Suprapubic skin (tissue), 4 donors: ENCODE measurements at regions not wholly inside any gene's neighbourhood (a gene's known extent, or its start where the extent isn't known, plus 50 kb on each side); places are given as distances from the start of the nearest gene placed in this dataset.
"Not testable (repeated sequence)": the region's sequence is repeated elsewhere in the genome, so short reads cannot be mapped to it uniquely, and the experiment has no call there.

ENCODE experiments used
- DNase-seq, 2 donors: peaks; one replicate each; pipeline ENCODE4 v3.0.0-alpha.2; 2019; ENCODE audit warnings: low spot score in 2 of 2
- H3K27ac ChIP-seq: fragments of 200-600 bp; sonication (generic); one replicate; pipeline ENCODE4 v1.5.1; 2019
- H3K27me3 ChIP-seq: fragments of 200-600 bp; sonication (generic); one replicate; pipeline ENCODE4 v1.5.1; 2019
- H3K36me3 ChIP-seq: fragments of 200-600 bp; sonication (generic); one replicate; pipeline ENCODE4 v1.5.1; 2019
- H3K4me1 ChIP-seq: fragments of 200-600 bp; sonication (generic); one replicate; pipeline ENCODE4 v1.5.1; 2019
- H3K4me3 ChIP-seq: fragments of 200-600 bp; sonication (generic); one replicate; pipeline ENCODE4 v1.5.1; 2019; ENCODE audit warnings: mild to moderate bottlenecking
- H3K9me3 ChIP-seq: fragments of 200-600 bp; sonication (generic); one replicate; pipeline ENCODE4 v1.5.1; 2019
- POLR2A ChIP-seq, 2 donors: fragments of 450-650 bp; IDR thresholded peaks; one replicate each; pipeline ENCODE4 v1.6.1; 2017; ENCODE audit warnings: antibody characterized with exemption in 2 of 2, mild to moderate bottlenecking in 2 of 2, moderate library complexity in 2 of 2
- POLR2AphosphoS5 ChIP-seq, 3 donors: sonication (generic); formaldehyde crosslinking; IDR thresholded peaks; one replicate each; pipeline ENCODE4 v1.6.1; 2017; ENCODE audit warnings: antibody characterized with exemption in 3 of 3
- WGBS: methylation state at CpG from one replicate; pipeline ENCODE4 v1.1.5; 2018; 5-methylcytosine and 5-hydroxymethylcytosine counted together
- TF ChIP-seq, protein P1 (sequence below), 2 donors: fragments of 200-600 bp in 1 of 2; fragments of 450-650 bp in 1 of 2; sonication (generic) in 1 of 2; IDR thresholded peaks; one replicate each; pipeline ENCODE4 v1.5.1; 2016 to 2019; ENCODE audit warnings: antibody characterized with exemption in 2 of 2, mild to moderate bottlenecking in 1 of 2, moderate library complexity in 1 of 2

DNA sequence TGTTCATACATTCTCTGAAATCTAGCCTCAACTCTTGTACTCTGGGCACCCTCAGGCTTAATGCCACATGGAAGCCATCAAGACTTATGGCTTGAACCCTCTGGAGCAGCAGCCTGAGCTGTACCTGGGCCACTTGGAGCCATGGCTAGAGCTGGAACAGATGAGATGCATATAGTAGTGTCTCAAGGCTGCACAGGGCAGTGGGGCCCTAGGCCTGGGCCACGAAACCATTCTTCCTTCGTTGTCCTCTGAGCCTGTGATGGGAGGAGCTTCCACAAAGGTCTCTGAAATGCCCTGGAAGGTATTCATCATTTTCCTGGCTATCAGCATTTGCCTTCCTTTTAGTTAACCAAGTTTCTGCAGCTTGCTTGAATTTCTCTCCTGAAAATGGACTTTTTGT is 1427.2 kb upstream of the PCDH10 start:
- Histone ChIP-seq H3K27me3 (no peaks in the 10 kb centered on the region), H3K4me1 (no peaks in the 10 kb centered on the region), H3K27ac (no peak overlapping the region), H3K9me3 (no peaks in the 10 kb centered on the region), H3K4me3 (no peak overlapping the region), H3K36me3 (no peaks in the 10 kb centered on the region)
- DNase-seq: no peak
- WGBS: 95% methylated on average over 2 of the region's 2 CpGs
- TF ChIP-seq POLR2AphosphoS5 (IDR thresholded peaks at IDR 0.05) (no peak), POLR2A (IDR thresholded peaks at IDR 0.05) (no peak)
- TF ChIP-seq, protein P1, sequence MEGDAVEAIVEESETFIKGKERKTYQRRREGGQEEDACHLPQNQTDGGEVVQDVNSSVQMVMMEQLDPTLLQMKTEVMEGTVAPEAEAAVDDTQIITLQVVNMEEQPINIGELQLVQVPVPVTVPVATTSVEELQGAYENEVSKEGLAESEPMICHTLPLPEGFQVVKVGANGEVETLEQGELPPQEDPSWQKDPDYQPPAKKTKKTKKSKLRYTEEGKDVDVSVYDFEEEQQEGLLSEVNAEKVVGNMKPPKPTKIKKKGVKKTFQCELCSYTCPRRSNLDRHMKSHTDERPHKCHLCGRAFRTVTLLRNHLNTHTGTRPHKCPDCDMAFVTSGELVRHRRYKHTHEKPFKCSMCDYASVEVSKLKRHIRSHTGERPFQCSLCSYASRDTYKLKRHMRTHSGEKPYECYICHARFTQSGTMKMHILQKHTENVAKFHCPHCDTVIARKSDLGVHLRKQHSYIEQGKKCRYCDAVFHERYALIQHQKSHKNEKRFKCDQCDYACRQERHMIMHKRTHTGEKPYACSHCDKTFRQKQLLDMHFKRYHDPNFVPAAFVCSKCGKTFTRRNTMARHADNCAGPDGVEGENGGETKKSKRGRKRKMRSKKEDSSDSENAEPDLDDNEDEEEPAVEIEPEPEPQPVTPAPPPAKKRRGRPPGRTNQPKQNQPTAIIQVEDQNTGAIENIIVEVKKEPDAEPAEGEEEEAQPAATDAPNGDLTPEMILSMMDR (IDR thresholded peaks at IDR 0.05): no peak

DNA sequence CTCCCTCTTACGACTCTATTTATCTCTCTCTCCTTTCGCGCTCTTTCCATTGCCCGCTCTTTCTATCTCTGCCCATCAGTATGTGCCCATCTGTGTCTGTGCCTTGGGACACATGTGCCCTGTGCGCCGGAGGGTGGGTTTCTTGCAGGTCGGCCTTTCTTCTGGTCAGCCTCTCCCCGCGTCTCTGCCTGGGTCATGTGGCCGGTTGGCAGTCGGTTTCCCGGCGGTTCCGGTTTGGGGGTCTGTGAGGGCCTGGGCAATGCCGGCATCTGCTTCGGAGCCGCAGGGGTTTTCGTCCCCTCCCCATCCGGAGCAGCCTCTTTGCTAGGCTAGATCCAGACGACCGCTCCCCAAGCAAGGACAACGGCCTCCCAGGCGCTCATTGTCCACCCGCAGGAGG is 1426.0 kb upstream of the PCDH10 start:
- WGBS: 95% methylated on average over 7 of the region's 24 CpGs
- DNase-seq, H3K4me1 ChIP-seq: not testable (repeated sequence)

DNA sequence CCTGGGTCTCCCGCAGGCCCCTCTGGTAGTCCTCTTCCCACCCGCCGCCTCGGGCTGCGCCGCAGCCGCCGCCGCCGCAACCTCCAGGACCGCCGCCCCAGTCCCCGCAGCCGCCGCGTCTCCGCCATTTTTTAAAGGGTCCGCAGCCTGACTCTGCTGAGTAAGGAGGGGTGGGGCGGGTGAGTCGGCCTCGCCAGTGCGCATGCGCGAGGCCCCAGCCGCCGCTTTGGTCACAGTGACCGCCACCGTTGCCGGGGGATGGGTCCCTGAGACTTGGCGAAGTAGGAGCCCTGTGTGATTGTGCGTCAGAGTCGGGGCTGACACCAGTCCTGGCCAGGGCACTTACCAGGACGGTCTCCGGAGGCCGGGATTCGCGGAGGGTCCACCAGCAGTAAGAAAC is 1424.2 kb upstream of the PCDH10 start:
- H3K4me3 ChIP-seq: not testable (repeated sequence)
- WGBS: no CpG with 5 or more reads among the region's 37 CpGs

More for the DNA sequence above, 1426.0 kb upstream of the PCDH10 start:
- not testable (repeated sequence) for H3K27me3 ChIP-seq, H3K36me3 ChIP-seq, H3K4me3 ChIP-seq, H3K27ac ChIP-seq, H3K9me3 ChIP-seq

DNA sequence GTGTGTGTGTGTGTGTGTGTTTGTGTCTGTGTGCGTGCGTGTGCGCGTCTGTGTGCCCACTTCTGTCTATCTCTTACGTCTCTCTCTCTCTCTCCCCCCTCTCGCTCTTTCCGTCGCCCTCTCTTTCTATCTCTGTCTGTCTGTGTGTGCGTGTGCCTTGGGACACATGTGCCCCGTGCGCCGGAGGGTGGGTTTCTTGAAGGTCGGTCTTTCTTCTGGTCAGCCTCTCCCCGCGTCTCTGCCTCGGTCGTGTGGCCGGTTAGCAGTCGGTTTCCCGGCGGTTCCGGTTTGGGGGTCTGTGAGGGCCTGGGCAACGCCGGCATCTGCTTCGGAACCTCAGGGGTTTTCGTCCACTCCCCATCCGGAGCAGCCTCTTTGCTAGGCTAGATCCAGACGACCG is 1423.6 kb upstream of the PCDH10 start:
- H3K4me1 ChIP-seq, H3K36me3 ChIP-seq, H3K27me3 ChIP-seq, H3K9me3 ChIP-seq, DNase-seq, H3K27ac ChIP-seq, H3K4me3 ChIP-seq: not testable (repeated sequence)
- no CpG with 5 or more reads among the region's 29 CpGs for WGBS

More for the DNA sequence above, 1424.2 kb upstream of the PCDH10 start:
- H3K4me1 ChIP-seq, DNase-seq, H3K36me3 ChIP-seq, H3K27me3 ChIP-seq, H3K9me3 ChIP-seq, H3K27ac ChIP-seq: not testable (repeated sequence)

DNA sequence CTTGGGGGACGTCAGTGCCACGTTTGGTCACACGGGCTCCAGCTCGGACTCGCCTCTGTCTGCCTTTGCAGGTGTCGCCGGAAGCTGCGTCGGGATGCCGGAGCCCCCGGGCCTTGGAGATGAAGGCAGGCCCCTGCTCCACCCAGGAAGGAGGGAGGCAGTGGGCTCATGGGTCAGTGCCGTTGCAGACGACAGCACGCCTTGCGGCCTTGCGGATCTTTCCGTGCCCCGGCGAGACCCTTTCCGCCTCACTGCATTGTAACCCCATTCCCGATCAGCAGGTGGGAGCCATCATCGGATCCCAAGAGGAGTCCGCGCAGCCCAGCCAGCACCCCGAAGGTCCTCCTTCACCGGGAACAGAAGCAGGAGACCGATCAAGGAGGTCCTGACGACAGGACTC is 1422.2 kb upstream of the PCDH10 start:
- H3K36me3 ChIP-seq: not testable (repeated sequence)
- WGBS: 98% methylated on average over 11 of the region's 28 CpGs

DNA sequence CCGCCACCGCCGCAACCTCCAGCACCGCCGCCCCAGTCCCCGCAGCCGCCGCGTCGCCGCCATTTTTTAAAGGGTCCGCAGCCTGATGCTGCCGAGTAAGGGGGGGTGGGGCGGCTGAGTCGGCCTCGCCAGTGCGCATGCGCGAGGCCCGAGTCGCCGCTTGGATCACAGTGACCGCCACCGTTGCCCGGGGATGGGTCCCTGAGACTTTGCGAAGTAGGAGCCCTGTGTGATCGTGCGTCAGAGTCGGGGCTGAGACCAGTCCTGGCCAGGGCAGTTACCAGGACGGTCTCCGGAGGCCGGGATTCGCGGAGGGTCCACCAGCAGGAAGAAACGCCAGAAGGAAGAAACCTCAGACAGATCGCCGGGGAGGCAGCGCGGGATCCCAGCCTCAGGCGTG is 1421.7 kb upstream of the PCDH10 start:
- DNase-seq: not testable (repeated sequence)

More for the DNA sequence above, 1422.2 kb upstream of the PCDH10 start:
- not testable (repeated sequence) for H3K4me3 ChIP-seq, H3K27ac ChIP-seq, H3K9me3 ChIP-seq, H3K4me1 ChIP-seq, DNase-seq, H3K27me3 ChIP-seq

DNA sequence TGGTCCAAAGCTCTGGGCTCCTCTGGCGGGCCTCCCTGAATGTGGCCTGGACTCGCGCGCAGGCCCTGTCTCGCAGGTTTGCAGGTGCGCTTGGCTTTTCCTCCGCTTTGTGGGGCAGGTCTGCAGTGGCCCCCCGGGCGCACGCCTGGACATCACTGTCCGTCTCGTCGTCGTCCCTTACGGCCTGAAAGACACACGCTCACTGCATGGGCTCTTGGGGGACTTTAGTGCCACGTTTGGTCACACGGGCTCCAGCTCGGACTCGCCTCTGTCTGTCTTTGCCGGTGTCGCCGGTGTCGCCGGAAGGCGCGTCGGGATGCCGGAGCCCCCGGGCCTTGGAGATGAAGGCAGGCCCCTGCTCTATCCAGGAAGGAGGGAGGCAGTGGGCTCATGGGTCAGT is 1419.9 kb upstream of the PCDH10 start:
- H3K36me3 ChIP-seq, H3K27ac ChIP-seq, H3K9me3 ChIP-seq, H3K4me1 ChIP-seq, H3K4me3 ChIP-seq, DNase-seq, H3K27me3 ChIP-seq: not testable (repeated sequence)
- 97% methylated on average over 24 of the region's 30 CpGs for WGBS

More for the DNA sequence above, 1421.7 kb upstream of the PCDH10 start:
- not testable (repeated sequence) for H3K4me3 ChIP-seq, H3K27ac ChIP-seq, H3K27me3 ChIP-seq, H3K9me3 ChIP-seq, H3K36me3 ChIP-seq, H3K4me1 ChIP-seq
- 96% methylated on average over 26 of the region's 40 CpGs for WGBS

DNA sequence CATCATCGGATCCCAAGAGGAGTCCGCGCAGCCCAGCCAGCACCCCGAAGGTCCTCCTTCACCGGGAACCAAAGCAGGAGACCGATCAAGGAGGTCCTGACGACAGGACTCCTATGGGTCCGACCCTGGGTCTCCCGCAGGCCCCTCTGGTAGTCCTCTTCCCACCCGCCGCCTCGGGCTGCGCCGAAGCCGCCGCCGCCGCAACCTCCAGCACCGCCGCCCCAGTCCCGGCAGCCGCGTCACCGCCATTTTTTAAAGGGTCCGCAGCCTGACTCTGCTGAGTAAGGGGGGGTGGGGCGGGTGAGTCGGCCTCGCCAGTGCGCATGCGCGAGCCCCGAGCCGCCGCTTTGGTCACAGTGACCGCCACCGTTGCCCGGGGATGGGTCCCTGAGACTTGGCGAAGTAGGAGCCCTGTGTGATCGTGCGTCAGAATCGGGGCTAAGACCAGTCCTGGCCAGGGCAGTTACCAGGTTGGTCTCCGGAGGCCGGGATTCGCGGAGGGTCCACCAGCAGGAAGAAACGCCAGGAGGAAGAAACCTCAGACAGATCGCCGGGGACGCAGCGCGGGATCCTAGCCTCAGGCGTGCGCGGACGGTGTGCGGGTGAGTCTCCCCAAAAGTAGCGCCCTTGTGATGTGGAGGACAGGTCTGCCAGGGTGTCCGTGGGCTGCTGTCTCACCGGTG is 1419.2 kb upstream of the PCDH10 start:
- DNase-seq, H3K4me1 ChIP-seq, H3K9me3 ChIP-seq, H3K4me3 ChIP-seq, H3K27me3 ChIP-seq, H3K36me3 ChIP-seq, H3K27ac ChIP-seq: not testable (repeated sequence)
- WGBS: 98% methylated on average over 9 of the region's 59 CpGs

DNA sequence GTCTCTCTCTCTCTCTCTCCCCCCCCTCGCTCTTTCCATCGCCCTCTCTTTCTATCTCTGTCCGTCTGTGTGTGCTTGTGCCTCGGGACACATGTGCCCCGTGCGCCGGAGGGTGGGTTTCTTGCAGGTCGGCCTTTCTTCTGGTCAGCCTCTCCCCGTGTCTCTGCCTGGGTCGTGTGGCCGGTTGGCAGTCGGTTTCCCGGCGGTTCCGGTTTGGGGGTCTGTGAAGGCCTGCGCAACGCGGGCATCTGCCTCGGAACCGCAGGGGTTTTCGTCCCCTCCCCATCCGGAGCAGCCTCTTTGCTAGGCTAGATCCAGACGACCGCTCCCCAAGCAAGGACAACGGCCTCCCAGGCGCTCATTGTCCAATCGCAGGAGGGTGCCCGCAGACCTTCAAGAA is 1418.5 kb upstream of the PCDH10 start:
- H3K9me3 ChIP-seq, H3K27me3 ChIP-seq, H3K36me3 ChIP-seq, H3K4me3 ChIP-seq, H3K4me1 ChIP-seq, H3K27ac ChIP-seq, DNase-seq: not testable (repeated sequence)
- WGBS: 94% methylated on average over 25 of the region's 28 CpGs

DNA sequence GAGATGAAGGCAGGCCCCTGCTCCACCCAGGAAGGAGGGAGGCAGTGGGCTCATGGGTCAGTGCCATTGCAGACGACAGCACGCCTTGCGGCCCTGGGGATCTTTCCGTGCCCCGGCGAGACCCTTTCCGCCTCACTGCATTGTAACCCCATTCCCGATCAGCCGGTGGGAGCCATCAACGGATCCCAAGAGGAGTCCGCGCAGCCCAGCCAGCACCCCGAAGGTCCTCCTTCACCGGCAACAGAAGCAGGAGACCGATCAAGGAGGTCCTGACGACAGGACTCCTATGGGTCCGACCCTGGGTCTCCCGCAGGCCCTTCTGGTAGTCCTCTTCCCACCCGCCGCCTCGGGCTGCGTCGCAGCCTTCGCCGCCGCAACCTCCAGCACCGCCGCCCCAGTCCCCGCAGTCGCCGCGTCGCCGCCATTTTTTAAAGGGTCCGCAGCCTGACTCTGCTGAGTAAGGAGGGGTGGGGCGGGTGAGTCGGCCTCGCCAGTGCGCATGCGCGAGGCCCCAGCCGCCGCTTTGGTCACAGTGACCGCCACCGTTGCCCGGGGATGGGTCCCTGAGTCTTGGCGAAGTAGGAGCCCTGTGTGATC is 1417.0 kb upstream of the PCDH10 start:
- WGBS: no CpG with 5 or more reads among the region's 47 CpGs
- DNase-seq, H3K36me3 ChIP-seq: not testable (repeated sequence)

DNA sequence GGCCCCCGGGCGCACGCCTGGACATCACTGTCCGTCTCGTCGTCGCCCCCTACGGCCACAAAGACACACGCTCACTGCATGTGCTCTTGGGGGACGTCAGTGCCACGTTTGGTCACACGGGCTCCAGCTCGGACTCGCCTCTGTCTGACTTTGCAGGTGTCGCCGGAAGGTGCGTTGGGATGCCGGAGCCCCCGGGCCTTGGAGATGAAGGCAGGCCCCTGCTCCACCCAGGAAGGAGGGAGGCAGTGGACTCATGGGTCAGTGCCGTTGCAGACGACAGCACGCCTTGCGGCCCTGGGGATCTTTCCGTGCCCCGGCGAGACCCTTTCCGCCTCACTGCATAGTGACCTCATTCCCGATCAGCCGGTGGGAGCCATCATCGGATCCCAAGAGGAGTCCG is 1414.8 kb upstream of the PCDH10 start:
- H3K27ac ChIP-seq, H3K9me3 ChIP-seq, H3K4me3 ChIP-seq, H3K27me3 ChIP-seq, DNase-seq, H3K4me1 ChIP-seq, H3K36me3 ChIP-seq: not testable (repeated sequence)
- no CpG with 5 or more reads among the region's 31 CpGs for WGBS

More for the DNA sequence above, 1417.0 kb upstream of the PCDH10 start:
- H3K27ac ChIP-seq, H3K4me3 ChIP-seq, H3K9me3 ChIP-seq, H3K27me3 ChIP-seq, H3K4me1 ChIP-seq: not testable (repeated sequence)

DNA sequence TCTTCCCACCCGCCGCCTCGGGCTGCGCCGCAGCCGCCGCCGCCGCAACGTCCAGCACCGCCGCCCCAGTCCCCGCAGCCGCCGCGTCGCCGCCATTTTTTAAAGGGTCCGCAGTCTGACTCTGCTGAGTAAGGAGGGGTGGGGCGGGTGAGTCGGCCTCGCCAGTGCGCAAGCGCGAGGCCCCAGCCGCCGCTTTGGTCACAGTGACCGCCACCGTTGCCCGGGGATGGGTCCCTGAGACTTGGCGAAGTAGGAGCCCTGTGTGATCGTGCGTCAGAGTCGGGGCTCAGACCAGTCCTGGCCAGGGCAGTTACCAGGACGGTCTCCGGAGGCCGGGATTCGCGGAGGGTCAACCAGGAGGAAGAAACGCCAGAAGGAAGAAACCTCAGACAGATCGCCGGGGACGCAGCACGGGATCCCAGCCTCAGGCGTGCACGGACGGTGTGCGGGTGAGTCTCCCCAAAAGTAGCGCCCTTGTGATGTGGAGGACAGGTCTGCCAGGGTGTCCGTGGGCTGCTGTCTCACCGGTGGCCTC is 1414.2 kb upstream of the PCDH10 start:
- WGBS: 97% methylated on average over 10 of the region's 51 CpGs
- H3K27me3 ChIP-seq, H3K36me3 ChIP-seq, H3K4me3 ChIP-seq, H3K9me3 ChIP-seq, H3K27ac ChIP-seq, H3K4me1 ChIP-seq: not testable (repeated sequence)
- DNase-seq: peak in 1 of 2 donors; percentile 97

DNA sequence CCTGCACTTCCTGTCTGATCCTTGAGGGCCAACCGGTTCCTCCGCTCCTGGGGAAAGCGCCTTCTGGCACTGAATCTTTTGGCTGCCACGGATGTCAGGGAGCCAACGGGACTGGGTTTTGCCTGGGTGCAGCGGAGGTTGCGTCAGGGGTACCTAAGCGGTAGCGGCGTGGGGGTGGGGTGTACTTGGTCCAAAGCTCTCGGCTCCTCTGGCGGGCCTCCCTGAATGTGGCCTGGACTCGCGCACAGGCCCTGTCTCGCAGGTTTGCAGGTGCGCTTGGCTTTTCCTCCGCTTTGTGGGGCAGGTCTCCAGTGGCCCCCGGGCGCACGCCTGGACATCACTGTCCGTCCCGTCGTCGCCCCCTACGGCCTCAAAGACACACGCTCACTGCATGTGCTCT is 1410.1 kb upstream of the PCDH10 start:
- not testable (repeated sequence) for H3K36me3 ChIP-seq, H3K4me3 ChIP-seq, H3K27me3 ChIP-seq, H3K4me1 ChIP-seq, DNase-seq, H3K27ac ChIP-seq, H3K9me3 ChIP-seq
- WGBS: no CpG with 5 or more reads among the region's 26 CpGs
